IMR-90 (cell line): ENCODE measurements at regions not wholly inside any gene's neighbourhood (a gene's known extent, or its start where the extent isn't known, plus 50 kb on each side); places are given as distances from the start of the nearest gene placed in this dataset.
"Not testable (repeated sequence)": the region's sequence is repeated elsewhere in the genome, so short reads cannot be mapped to it uniquely, and the experiment has no call there.

Source experiments
- CTCF ChIP-seq: conservative IDR thresholded peaks from 2 replicates; pipeline ENCODE4 v1.5.1; 2012; ENCODE audit warnings: mild to moderate bottlenecking, low read depth, low read length, improper control_type of control experiment
- MAFK ChIP-seq: IDR thresholded peaks from 2 replicates; pipeline ENCODE4 v1.6.1; 2012; ENCODE audit warnings: low read depth, low read length, improper control_type of control experiment
- SMC3 ChIP-seq: fragments of 150-350 bp; IDR thresholded peaks from 2 replicates; pipeline ENCODE4 v1.6.1; 2016; ENCODE audit warnings: low read depth, mild to moderate bottlenecking, antibody characterized with exemption, low read length, moderate library complexity

DNA sequence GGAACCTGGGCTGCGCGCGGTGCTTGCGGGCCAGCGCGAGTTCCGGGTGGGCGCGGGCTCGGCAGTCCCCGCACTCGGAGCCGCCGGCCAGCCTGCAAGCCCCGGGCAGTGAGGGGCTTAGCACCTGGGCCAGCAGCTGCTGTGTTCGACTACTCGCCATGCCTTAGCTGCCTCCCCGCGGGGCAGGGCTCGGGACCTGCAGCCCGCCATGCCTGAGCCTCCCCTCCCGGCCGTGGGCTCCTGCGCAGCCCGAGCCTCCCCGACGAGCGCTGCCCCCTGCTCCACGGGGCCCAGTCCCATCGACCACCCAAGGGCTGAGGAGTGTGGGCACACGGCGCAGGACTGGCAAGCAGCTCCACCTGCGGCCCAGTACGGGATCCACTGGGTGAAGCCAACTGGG, 77.1 kb downstream of the SPRING1 start:
- not testable (repeated sequence) for TF ChIP-seq CTCF, SMC3, MAFK
